Karpas-422 (cell line): ENCODE measurements at regions not wholly inside any gene's neighbourhood (a gene's known extent, or its start where the extent isn't known, plus 50 kb on each side); places are given as distances from the start of the nearest gene placed in this dataset.

Source experiments
- DNase-seq: peaks from one replicate; pipeline ENCODE4 v3.0.0-alpha.2; 2015
- H2AFZ ChIP-seq: fragments of 200-600 bp; sonication (generic); 2 replicates; pipeline ENCODE4 v1.6.1; 2014; ENCODE audit warnings: antibody characterized with exemption, low read length, mixed read lengths
- H3K27ac ChIP-seq: fragments of 200-600 bp; sonication (generic); 2 replicates; pipeline ENCODE4 v1.5.1; 2014; ENCODE audit warnings: mild to moderate bottlenecking, low read length, moderate library complexity
- H3K27me3 ChIP-seq: fragments of 200-600 bp; sonication (generic); 2 replicates; pipeline ENCODE4 v1.6.1; 2014; ENCODE audit warnings: low read length, mixed read lengths
- H3K36me3 ChIP-seq: fragments of 200-600 bp; sonication (generic); 2 replicates; pipeline ENCODE4 v1.6.1; 2014; ENCODE audit warnings: low read length, mixed read lengths; ENCODE audit not compliant: insufficient read depth
- H3K4me1 ChIP-seq: fragments of 200-600 bp; sonication (generic); 2 replicates; pipeline ENCODE4 v1.6.1; 2014; ENCODE audit warnings: mild to moderate bottlenecking, low read length, mixed read lengths
- H3K4me2 ChIP-seq: fragments of 200-600 bp; sonication (generic); 2 replicates; pipeline ENCODE4 v1.6.1; 2014; ENCODE audit warnings: low read length, low read depth, mild to moderate bottlenecking; ENCODE audit not compliant: poor library complexity, severe bottlenecking
- H3K4me3 ChIP-seq: fragments of 200-600 bp; sonication (generic); 2 replicates; pipeline ENCODE4 v1.5.1; 2014; ENCODE audit warnings: mild to moderate bottlenecking, antibody characterized with exemption, low read length, mixed read lengths
- H3K79me2 ChIP-seq: fragments of 200-600 bp; sonication (generic); 2 replicates; pipeline ENCODE4 v1.6.1; 2014; ENCODE audit warnings: mild to moderate bottlenecking, low read length, mixed read lengths
- H3K9ac ChIP-seq: fragments of 200-600 bp; sonication (generic); 2 replicates; pipeline ENCODE4 v1.6.0; 2014; ENCODE audit warnings: low read length
- H3K9me2 ChIP-seq: fragments of 200-600 bp; sonication (generic), shearing (Covaris generic); replicated peaks from 2 replicates; pipeline ENCODE4 v1.6.0; 2014; ENCODE audit warnings: mild to moderate bottlenecking, low read length, moderate library complexity; ENCODE audit not compliant: insufficient read depth
- H3K9me3 ChIP-seq: fragments of 300-700, 200-600 bp; sonication (generic); 2 replicates; pipeline ENCODE4 v1.6.1; 2014; ENCODE audit warnings: low read length, mixed read lengths
- H4K20me1 ChIP-seq: fragments of 200-600 bp; sonication (generic); 2 replicates; pipeline ENCODE4 v1.6.1; 2014; ENCODE audit warnings: mild to moderate bottlenecking, antibody characterized with exemption, low read length, low read depth; ENCODE audit not compliant: insufficient read depth

- no peak overlapping the region for H2AFZ ChIP-seq
These were observed 334.2 kb upstream of the CAMK1G start for GRCh38 chr1:209249280-209249670.

GRCh38 chr1:209249785-209250440 lies 333.6 kb upstream of the CAMK1G start:
- Histone ChIP-seq H3K4me3 (no peak overlapping the region), H3K4me1 (no peaks in the 10 kb centered on the region), H3K9ac (no peak overlapping the region), H2AFZ (no peak overlapping the region), H3K36me3 (no peaks in the 10 kb centered on the region), H3K9me2 (no peaks in the 10 kb centered on the region), H3K4me2 (no peak overlapping the region), H3K27ac (no peak overlapping the region), H4K20me1 (no peaks in the 10 kb centered on the region), H3K27me3 (no peaks in the 10 kb centered on the region), H3K9me3 (no peaks in the 10 kb centered on the region), H3K79me2 (no peaks in the 10 kb centered on the region)
- DNase-seq = no peak

More at GRCh38 chr1:209249280-209249670, 334.2 kb upstream of the CAMK1G start:
- Histone ChIP-seq H3K4me3 (no peak overlapping the region), H3K4me1 (no peaks in the 10 kb centered on the region), H3K9ac (no peak overlapping the region), H4K20me1 (no peaks in the 10 kb centered on the region), H3K36me3 (no peaks in the 10 kb centered on the region), H3K9me3 (no peaks in the 10 kb centered on the region), H3K4me2 (no peak overlapping the region), H3K79me2 (no peaks in the 10 kb centered on the region), H3K9me2 (no peaks in the 10 kb centered on the region), H3K27me3 (no peaks in the 10 kb centered on the region), H3K27ac (no peak overlapping the region)
- no peak for DNase-seq

- Histone ChIP-seq H3K4me1 (no peaks in the 10 kb centered on the region), H3K9me2 (no peaks in the 10 kb centered on the region), H3K79me2 (no peaks in the 10 kb centered on the region), H4K20me1 (no peaks in the 10 kb centered on the region), H3K27me3 (no peaks in the 10 kb centered on the region), H3K36me3 (no peaks in the 10 kb centered on the region), H3K4me2 (no peak overlapping the region), H3K9me3 (no peaks in the 10 kb centered on the region), H3K9ac (no peak overlapping the region), H2AFZ (no peak overlapping the region), H3K4me3 (no peak overlapping the region), H3K27ac (no peak overlapping the region)
- no peak for DNase-seq
These were observed 332.5 kb upstream of the CAMK1G start for GRCh38 chr1:209250861-209251636.

GRCh38 chr1:209256766-209257350 lies 326.7 kb upstream of the CAMK1G start:
- Histone ChIP-seq H3K4me2 (no peak overlapping the region), H3K79me2 (no peaks in the 10 kb centered on the region), H3K27me3 (0 out of 2 replicates have a peak, but pooled peaks cover 2% of the 10 kb centered on the region), H2AFZ (no peak overlapping the region), H4K20me1 (no peaks in the 10 kb centered on the region), H3K4me1 (no peaks in the 10 kb centered on the region), H3K4me3 (no peak overlapping the region), H3K36me3 (no peaks in the 10 kb centered on the region), H3K27ac (no peak overlapping the region), H3K9me2 (no peaks in the 10 kb centered on the region), H3K9ac (no peak overlapping the region), H3K9me3 (no peaks in the 10 kb centered on the region)
- DNase-seq = no peak

- no peaks in the 10 kb centered on the region for H3K9me3 ChIP-seq
- H3K4me1 ChIP-seq = no peaks in the 10 kb centered on the region
- no peak for DNase-seq
- no peaks in the 10 kb centered on the region for H3K36me3 ChIP-seq
- no peak overlapping the region for H2AFZ ChIP-seq
- H3K4me3 ChIP-seq = no peak overlapping the region
- H4K20me1 ChIP-seq = no peaks in the 10 kb centered on the region
- H3K9me2 ChIP-seq = no peaks in the 10 kb centered on the region
- H3K9ac ChIP-seq = no peak overlapping the region
- H3K79me2 ChIP-seq = no peaks in the 10 kb centered on the region
- no peak overlapping the region for H3K4me2 ChIP-seq
- 0 out of 2 replicates have a peak, but pooled peaks cover 2% of the 10 kb centered on the region for H3K27me3 ChIP-seq
- no peak overlapping the region for H3K27ac ChIP-seq
These were observed 326.1 kb upstream of the CAMK1G start for GRCh38 chr1:209257454-209257853.

GRCh38 chr1:209260136-209260535 lies 323.4 kb upstream of the CAMK1G start:
- no peak for DNase-seq
- H4K20me1 ChIP-seq = no peaks in the 10 kb centered on the region
- no peak overlapping the region for H3K27ac ChIP-seq
- H3K36me3 ChIP-seq = no peaks in the 10 kb centered on the region
- H3K9ac ChIP-seq = no peak overlapping the region
- no peak overlapping the region for H3K4me3 ChIP-seq
- no peak overlapping the region for H2AFZ ChIP-seq
- H3K9me2 ChIP-seq = no peaks in the 10 kb centered on the region
- H3K4me2 ChIP-seq = no peak overlapping the region
- 0 out of 2 replicates have a peak, but pooled peaks cover 2% of the 10 kb centered on the region for H3K27me3 ChIP-seq
- no peaks in the 10 kb centered on the region for H3K9me3 ChIP-seq
- no peaks in the 10 kb centered on the region for H3K79me2 ChIP-seq
- H3K4me1 ChIP-seq = no peaks in the 10 kb centered on the region

GRCh38 chr1:209262631-209263030 lies 320.9 kb upstream of the CAMK1G start:
- Histone ChIP-seq H3K4me1 (no peaks in the 10 kb centered on the region), H3K36me3 (no peaks in the 10 kb centered on the region), H3K27me3 (0 out of 2 replicates have a peak, but pooled peaks cover 2% of the 10 kb centered on the region), H3K9me2 (no peaks in the 10 kb centered on the region), H4K20me1 (no peaks in the 10 kb centered on the region), H3K4me2 (no peak overlapping the region), H3K4me3 (no peak overlapping the region), H3K27ac (no peak overlapping the region), H3K9ac (no peak overlapping the region), H3K79me2 (no peaks in the 10 kb centered on the region), H2AFZ (no peak overlapping the region), H3K9me3 (no peaks in the 10 kb centered on the region)
- DNase-seq = no peak

GRCh38 chr1:209265301-209265700 lies 318.2 kb upstream of the CAMK1G start:
- H3K27ac ChIP-seq = no peak overlapping the region
- H3K27me3 ChIP-seq = no peaks in the 10 kb centered on the region
- no peaks in the 10 kb centered on the region for H4K20me1 ChIP-seq
- H3K9me3 ChIP-seq = no peaks in the 10 kb centered on the region
- H3K4me1 ChIP-seq = no peaks in the 10 kb centered on the region
- H2AFZ ChIP-seq = no peak overlapping the region
- no peaks in the 10 kb centered on the region for H3K79me2 ChIP-seq
- H3K4me3 ChIP-seq = no peak overlapping the region
- no peaks in the 10 kb centered on the region for H3K9me2 ChIP-seq
- H3K36me3 ChIP-seq = no peaks in the 10 kb centered on the region
- DNase-seq = no peak
- no peak overlapping the region for H3K4me2 ChIP-seq
- no peak overlapping the region for H3K9ac ChIP-seq
